HepG2 (cell line): ENCODE measurements at regions not wholly inside any gene's neighbourhood (a gene's known extent, or its start where the extent isn't known, plus 50 kb on each side); places are given as distances from the start of the nearest gene placed in this dataset.

ENCODE experiments used
- ATAC-seq: fragments of 200-7000 bp; cut with Tn5 transposase; 3 replicates; pipeline ENCODE4 v1.9.1; 2020; ENCODE audit warnings: mild to moderate bottlenecking, moderate library complexity
- BruUV-seq: library from RNA; stranded (reverse); fragments of 400-500 nt; replicated peaks from 2 replicates; lab custom pipeline; 2021; lab: Mats Ljungman, UMichigan
- CTCF ChIA-PET: fragments of 300-600 bp; formaldehyde crosslinking; extraction: SDS; loops from one replicate; lab custom pipeline; 2021; ENCODE audit warnings: low total read pairs, inconsistent platforms, low intra/inter-chr PET ratio; lab: Yijun Ruan, JAX
- POLR2A ChIA-PET: fragments of 350-600 bp; sonication (Branson Sonifier 250); formaldehyde crosslinking; loops from one replicate; lab custom pipeline; 2020; ENCODE audit warnings: antibody characterized with exemption, inconsistent platforms; lab: Yijun Ruan, JAX
- DNase-seq: peaks from one replicate; pipeline ENCODE4 v3.0.0-alpha.2; 2015; ENCODE audit warnings: low spot score
- FAIRE-seq: peaks from 3 replicates; lab custom pipeline; 2011; peaks lifted over from hg19 to GRCh38; lab: Jason Lieb, UNC
- H2AFZ ChIP-seq: one replicate; pipeline ENCODE4 v1.6.1; 2011; ENCODE audit warnings: low read length, inconsistent platforms
- H3K27ac ChIP-seq: fragments of 300-600 bp; 3 replicates; pipeline ENCODE4 v1.8.0; 2011; ENCODE audit warnings: mixed run types, mild to moderate bottlenecking, mixed read lengths, low read length, inconsistent platforms; ENCODE audit not compliant: insufficient read depth; ENCODE audit errors: extremely low read length
- H3K27me3 ChIP-seq, 2 experiments: fragments of 200-600 bp in 1 of 2; 2 replicates in 1 of 2; 3 replicates in 1 of 2; pipeline versions ENCODE4 v1.6.0 to v1.8.0; 2011; ENCODE audit warnings: low read length in 2 of 2, mild to moderate bottlenecking in 2 of 2, moderate library complexity in 2 of 2, inconsistent platforms in 1 of 2; ENCODE audit not compliant: insufficient read depth in 2 of 2, control insufficient read depth in 1 of 2
- H3K36me3 ChIP-seq, 2 experiments: fragments of 200-600 bp in 1 of 2; replicated peaks in 1 of 2; 2 replicates in 1 of 2; 3 replicates in 1 of 2; pipeline versions ENCODE4 v1.5.1 to v1.8.0; 2011; ENCODE audit warnings: low read length in 2 of 2, inconsistent platforms in 1 of 2; ENCODE audit not compliant: insufficient read depth in 2 of 2, control insufficient read depth in 1 of 2
- H3K4me1 ChIP-seq: 2 replicates; pipeline ENCODE4 v1.5.1; 2012; ENCODE audit warnings: low read length, inconsistent platforms; ENCODE audit not compliant: insufficient read depth
- H3K4me2 ChIP-seq: 2 replicates; pipeline ENCODE4 v1.6.0; 2011; ENCODE audit warnings: low read depth, low read length, inconsistent platforms
- H3K4me3 ChIP-seq, 3 experiments: fragments of 200-600 bp in 1 of 3; sonication (generic), shearing (Covaris generic) in 1 of 3; replicated peaks in 1 of 3; 2 replicates each; pipeline ENCODE4 v1.5.1; 2011 to 2016; ENCODE audit warnings: low read length in 3 of 3, inconsistent platforms in 2 of 3, low read depth in 2 of 3, mild to moderate bottlenecking in 2 of 3, control low read depth in 1 of 3, mixed read lengths in 1 of 3; ENCODE audit not compliant: insufficient read depth in 1 of 3
- H3K79me2 ChIP-seq: one replicate; pipeline ENCODE4 v1.6.1; 2011; ENCODE audit warnings: low read length, inconsistent platforms; ENCODE audit not compliant: insufficient read depth
- H3K9ac ChIP-seq: 2 replicates; pipeline ENCODE4 v1.6.0; 2011; ENCODE audit warnings: mild to moderate bottlenecking, low read depth, low read length, inconsistent platforms; ENCODE audit not compliant: insufficient read depth
- H3K9me3 ChIP-seq: 2 replicates; pipeline ENCODE4 v1.5.1; 2012; ENCODE audit warnings: mild to moderate bottlenecking, low read length
- H4K20me1 ChIP-seq: 2 replicates; pipeline ENCODE4 v1.6.0; 2011; ENCODE audit warnings: inconsistent platforms, mild to moderate bottlenecking, low read length, moderate library complexity; ENCODE audit not compliant: insufficient read depth
- CC2D1A ChIP-seq: sonication (generic); formaldehyde crosslinking; IDR thresholded peaks from 2 replicates; pipeline ENCODE4 v1.8.1; 2023; ENCODE audit warnings: mild to moderate bottlenecking, missing genetic modification reagents
- HNRNPH1 ChIP-seq: fragments of 200-400 bp; formaldehyde crosslinking; optimal IDR thresholded peaks from 2 replicates; pipeline ENCODE3; 2017; ENCODE audit warnings: mild to moderate bottlenecking, low read depth, low read length
- KAT8 ChIP-seq: IDR thresholded peaks from 2 replicates; pipeline ENCODE4 v1.6.1; 2016; ENCODE audit warnings: missing genetic modification reagents, missing compliant biosample characterization
- MATR3 ChIP-seq: sonication (generic); formaldehyde crosslinking; IDR thresholded peaks from 2 replicates; pipeline ENCODE4 v1.4.0; 2020; ENCODE audit warnings: missing genetic modification reagents
- MTF2 ChIP-seq: sonication (generic); formaldehyde crosslinking; IDR thresholded peaks from 2 replicates; pipeline ENCODE4 v1.5.0; 2020; ENCODE audit warnings: missing genetic modification reagents, borderline replicate concordance
- PRDM4 ChIP-seq: sonication (generic); formaldehyde crosslinking; IDR thresholded peaks from 2 replicates; pipeline ENCODE4 v1.9.0; 2021; ENCODE audit warnings: missing genetic modification reagents, borderline replicate concordance
- PTBP1 ChIP-seq: fragments of 200-400 bp; formaldehyde crosslinking; IDR thresholded peaks from 2 replicates; pipeline ENCODE4 v1.6.1; 2018; ENCODE audit warnings: low read length, low read depth; ENCODE audit not compliant: poor library complexity, severe bottlenecking
- SSRP1 ChIP-seq: IDR thresholded peaks from 2 replicates; pipeline ENCODE4 v1.6.1; 2016; ENCODE audit warnings: control low read depth
- YEATS2 ChIP-seq: sonication (generic); formaldehyde crosslinking; IDR thresholded peaks from 2 replicates; pipeline ENCODE4 v1.4.0; 2020; ENCODE audit warnings: missing genetic modification reagents, borderline replicate concordance
- WGBS: methylation state at CpG from one replicate; pipeline ENCODE4 v1.1.6; 2017; ENCODE audit warnings: low lambda C conversion rate; 5-methylcytosine and 5-hydroxymethylcytosine counted together
- in situ Hi-C: cut with HindIII; loops from 2 replicates; pipeline ENCODE4 v1.10.0; 2017; ENCODE audit warnings: low pct_unique_long_range_greater_than_20kb; ENCODE audit not compliant: extremely low pct_ligation_motif_present
- intact Hi-C: fragments of 100-400 bp; cut with micrococcal nuclease; formaldehyde crosslinking; loops from one replicate; pipeline ENCODE4 v1.10.0; 2022; ENCODE audit not compliant: unreplicated experiment
- TF ChIP-seq, protein P1 (sequence below): sonication (generic); formaldehyde crosslinking; IDR thresholded peaks from 2 replicates; pipeline ENCODE4 v1.8.0; 2022; ENCODE audit warnings: mild to moderate bottlenecking, missing genetic modification reagents, moderate library complexity

DNA sequence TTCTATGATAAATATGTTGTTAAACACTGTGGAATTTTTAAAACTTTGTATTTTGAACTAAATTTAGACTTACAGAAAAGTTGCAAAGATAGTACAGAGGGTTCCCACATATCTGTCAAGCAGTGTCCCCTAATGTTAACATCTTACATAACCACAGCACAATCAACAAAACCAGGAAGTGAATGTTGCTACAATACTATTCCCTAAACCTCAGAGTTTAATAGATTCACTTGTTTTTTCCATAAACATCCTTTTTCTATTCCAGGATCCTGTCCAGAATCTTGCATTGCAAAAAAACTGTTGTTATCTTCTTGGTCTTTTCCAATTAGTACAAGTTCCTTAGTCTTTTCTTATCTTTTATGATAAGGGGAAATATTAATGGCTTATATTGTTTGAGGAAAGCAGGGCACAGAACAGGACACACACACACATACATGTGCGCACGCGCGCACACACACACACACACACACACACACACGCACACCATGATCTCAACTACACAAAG lies 251.1 kb upstream of the TRIB2 start:
- no peaks in the 10 kb centered on the region for H4K20me1 ChIP-seq
- intact Hi-C loops (no loop called here), in situ Hi-C loops (no loop called here)
- no peaks in the 10 kb centered on the region for H3K9me3 ChIP-seq
- no peaks in the 10 kb centered on the region for H3K79me2 ChIP-seq
- TF ChIP-seq KAT8 (CRISPR knock-in tag), result no peak
- TF ChIP-seq MATR3, result no peak
- TF ChIP-seq PTBP1, result no peak
- TF ChIP-seq HNRNPH1, result no peak
- TF ChIP-seq CC2D1A (CRISPR knock-in tag), result no peak
- TF ChIP-seq SSRP1 (CRISPR knock-in tag), result no peak
- no peak for TF ChIP-seq YEATS2 (CRISPR knock-in tag)
- TF ChIP-seq, protein P1, sequence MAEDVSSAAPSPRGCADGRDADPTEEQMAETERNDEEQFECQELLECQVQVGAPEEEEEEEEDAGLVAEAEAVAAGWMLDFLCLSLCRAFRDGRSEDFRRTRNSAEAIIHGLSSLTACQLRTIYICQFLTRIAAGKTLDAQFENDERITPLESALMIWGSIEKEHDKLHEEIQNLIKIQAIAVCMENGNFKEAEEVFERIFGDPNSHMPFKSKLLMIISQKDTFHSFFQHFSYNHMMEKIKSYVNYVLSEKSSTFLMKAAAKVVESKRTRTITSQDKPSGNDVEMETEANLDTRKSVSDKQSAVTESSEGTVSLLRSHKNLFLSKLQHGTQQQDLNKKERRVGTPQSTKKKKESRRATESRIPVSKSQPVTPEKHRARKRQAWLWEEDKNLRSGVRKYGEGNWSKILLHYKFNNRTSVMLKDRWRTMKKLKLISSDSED (CRISPR knock-in tag), result no peak
- TF ChIP-seq MTF2 (CRISPR knock-in tag), result no peak
- no peak for TF ChIP-seq PRDM4 (CRISPR knock-in tag)
- H2AFZ ChIP-seq, result no peak overlapping the region
- H3K4me1 ChIP-seq, result no peaks in the 10 kb centered on the region
- H3K36me3 ChIP-seq, result no peaks in the 10 kb centered on the region
- POLR2A ChIA-PET, result no interaction called here
- no peak overlapping the region for H3K4me2 ChIP-seq
- 79% methylated on average over 5 of the region's 5 CpGs for WGBS
- no peak for FAIRE-seq
- BruUV-seq, result no TSS peak
- no peaks in the 10 kb centered on the region for H3K27me3 ChIP-seq
- DNase-seq, result no peak
- H3K4me3 ChIP-seq, result no peak overlapping the region
- CTCF ChIA-PET, result no interaction called here
- no peak overlapping the region for H3K9ac ChIP-seq
- ATAC-seq, result no peak
- H3K27ac ChIP-seq, result no peak overlapping the region
